GM19452 (cell line): ENCODE measurements at regions not wholly inside any gene's neighbourhood (a gene's known extent, or its start where the extent isn't known, plus 50 kb on each side); places are given as distances from the start of the nearest gene placed in this dataset.
"Not testable (repeated sequence)": the region's sequence is repeated elsewhere in the genome, so short reads cannot be mapped to it uniquely, and the experiment has no call there.

Experiments used
- ATAC-seq: cut with Tn5 transposase; IDR thresholded peaks from one replicate; pipeline ENCODE4 v1.9.1; 2021; ENCODE audit not compliant: unreplicated experiment

GRCh38 chrX:121851033-121851432 is 803.6 kb downstream of the GLUD2 start:
- no peak for ATAC-seq

GRCh38 chrX:121853762-121854613 is 806.6 kb downstream of the GLUD2 start:
- no peak for ATAC-seq

GRCh38 chrX:121854614-121854911 is 807.2 kb downstream of the GLUD2 start:
- ATAC-seq, result no peak

DNA sequence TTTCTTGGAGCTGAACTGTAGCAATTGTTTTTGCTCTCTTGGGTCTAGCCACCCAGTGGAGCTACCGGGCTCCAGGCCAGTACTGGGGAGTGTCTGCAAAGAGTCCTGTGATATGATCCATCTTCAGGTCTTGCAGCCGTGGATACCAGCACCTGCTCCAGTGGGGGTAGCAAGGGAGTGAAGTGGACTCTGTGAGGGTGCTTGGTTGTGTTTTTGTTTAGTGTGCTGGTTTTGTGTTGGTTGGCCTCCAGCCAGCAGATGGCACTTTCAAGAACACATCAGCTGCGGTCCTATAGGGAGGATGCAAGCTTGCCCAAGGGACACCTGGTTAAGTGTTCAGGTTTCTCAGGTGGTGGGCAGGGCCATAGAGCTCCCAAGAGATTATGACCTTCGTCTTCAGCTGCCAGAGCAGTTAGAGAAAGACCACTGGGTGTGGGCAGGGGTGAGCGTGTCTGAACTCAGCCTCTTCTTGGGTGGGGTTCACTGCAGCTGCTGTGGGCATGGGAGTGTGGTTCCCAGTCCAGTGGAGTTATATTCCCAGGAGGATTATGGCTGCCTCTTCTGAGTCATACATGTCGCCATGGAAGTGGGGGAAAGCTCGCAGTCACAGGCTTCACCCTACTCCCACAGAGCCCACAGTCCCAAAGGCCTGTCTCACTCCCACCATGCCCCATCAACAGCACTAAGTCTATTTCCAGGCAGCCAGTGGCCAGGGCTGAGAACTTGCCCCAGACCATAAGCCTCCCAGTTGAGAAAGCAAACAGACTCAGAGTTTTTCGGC is 811.6 kb downstream of the GLUD2 start:
- no peak for ATAC-seq

DNA sequence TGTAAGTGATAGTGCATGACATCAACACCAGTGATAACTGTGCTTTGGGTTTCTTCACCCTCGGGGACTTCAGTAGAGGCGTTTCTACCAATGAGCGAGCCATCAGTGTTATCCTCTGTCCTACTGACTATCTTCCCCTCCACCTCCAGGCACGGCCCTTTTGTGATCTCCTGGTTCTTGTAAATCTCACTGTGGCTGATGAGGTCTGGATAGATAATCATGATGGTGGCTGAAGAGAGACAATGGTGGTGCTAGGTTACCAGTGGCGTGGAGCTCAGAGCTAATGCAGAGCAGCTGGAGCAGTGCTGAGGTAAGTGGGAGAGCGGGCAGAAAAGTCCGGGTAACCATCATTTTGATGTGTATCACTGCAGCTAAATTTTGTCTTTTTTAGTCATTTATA is 816.6 kb downstream of the GLUD2 start:
- ATAC-seq, result no peak

GRCh38 chrX:121864561-121864960 is 817.2 kb downstream of the GLUD2 start:
- ATAC-seq, result no peak

DNA sequence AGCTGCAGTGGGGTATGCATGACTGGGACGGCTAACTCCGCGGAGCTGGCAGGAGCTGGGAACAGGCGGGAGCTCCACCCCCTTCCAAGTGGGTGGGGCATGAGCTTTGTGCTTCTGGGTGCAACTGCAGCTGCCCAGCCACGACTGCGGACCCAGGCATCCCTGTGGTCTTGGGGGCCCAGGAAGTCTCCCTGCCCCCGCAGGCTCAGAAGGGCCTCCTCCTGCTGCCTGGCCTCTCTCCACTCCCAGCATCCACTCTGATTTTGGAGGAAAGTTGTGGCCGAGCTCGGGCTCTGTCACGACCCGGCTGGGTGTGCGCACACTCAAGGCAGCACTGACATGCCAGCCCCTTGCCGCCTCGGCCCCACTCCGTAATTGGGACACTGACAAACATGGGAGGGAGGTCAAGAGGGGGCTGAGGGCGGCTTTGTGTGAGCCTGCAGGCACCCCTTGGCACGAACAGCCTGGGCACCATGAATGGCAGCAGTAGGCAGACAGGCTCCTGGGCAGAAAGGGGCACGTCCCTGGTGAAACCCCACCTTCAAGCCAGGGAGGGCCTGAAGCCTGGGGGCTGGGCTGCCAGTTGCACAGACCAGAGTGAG is 822.6 kb downstream of the GLUD2 start:
- no peak for ATAC-seq

- ATAC-seq, result no peak
Observed at GRCh38 chrX:121871122-121871521, 823.7 kb downstream of the GLUD2 start.

- ATAC-seq, result no peak
Observed at GRCh38 chrX:121876305-121876704, 828.9 kb downstream of the GLUD2 start.

DNA sequence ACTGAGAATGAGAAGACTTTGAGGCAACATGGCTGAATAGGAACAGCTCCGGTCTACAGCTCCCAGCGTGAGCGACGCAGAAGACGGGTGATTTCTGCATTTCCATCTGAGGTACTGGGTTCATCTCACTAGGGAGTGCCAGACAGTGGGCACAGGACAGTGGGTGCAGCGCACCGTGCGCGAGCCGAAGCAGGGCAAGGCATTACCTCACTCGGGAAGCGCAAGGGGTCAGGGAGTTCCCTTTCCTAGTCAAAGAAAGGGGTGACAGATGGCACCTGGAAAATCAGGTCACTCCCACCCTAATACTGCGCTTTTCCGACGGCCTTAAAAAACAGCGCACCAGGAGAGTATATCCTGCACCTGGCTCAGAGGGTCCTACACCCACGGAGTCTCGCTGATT is 829.9 kb downstream of the GLUD2 start:
- ATAC-seq, result not testable (repeated sequence)

- ATAC-seq, result no peak
Observed at GRCh38 chrX:121886557-121886956, 839.1 kb downstream of the GLUD2 start.

GRCh38 chrX:121894756-121895155 is 847.3 kb downstream of the GLUD2 start:
- ATAC-seq, result no peak

DNA sequence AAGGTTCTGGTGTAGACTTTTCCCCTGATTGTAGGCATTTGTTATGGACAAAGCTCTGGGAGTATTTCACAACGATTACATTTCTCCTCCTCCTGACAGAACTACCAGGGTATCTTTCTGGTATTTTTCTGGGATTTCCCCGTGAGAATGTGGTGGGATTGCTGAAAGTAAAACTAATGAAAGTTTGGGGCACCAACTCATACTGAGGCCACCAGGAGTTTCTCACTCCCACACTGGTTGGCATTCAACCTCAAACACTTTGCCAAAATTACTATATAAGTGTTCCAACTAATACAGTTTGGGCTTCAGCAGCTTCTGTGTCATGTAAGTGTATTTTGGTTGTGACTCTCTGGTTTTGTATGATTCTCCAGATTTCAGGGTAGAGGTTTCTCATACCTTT is 855.1 kb downstream of the GLUD2 start:
- no peak for ATAC-seq

DNA sequence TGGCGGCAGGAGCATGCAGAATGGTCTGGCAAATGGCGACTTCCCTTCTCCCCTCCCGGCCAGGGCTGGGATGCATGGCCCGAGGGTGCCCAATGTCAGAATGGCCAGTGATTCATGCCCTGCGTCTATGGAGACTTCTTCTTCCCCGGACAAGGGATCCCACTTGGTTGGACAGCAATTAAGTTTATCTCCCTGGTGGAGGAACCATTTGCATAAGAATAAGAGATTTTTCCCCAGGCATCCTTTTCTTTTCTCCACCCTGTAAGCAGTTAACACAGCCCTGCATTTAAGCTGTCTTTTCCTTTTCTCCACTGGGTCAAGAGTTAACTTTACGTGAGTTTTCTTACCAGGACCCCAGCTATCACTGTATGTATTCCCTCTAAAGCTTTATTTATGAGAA is 856.6 kb downstream of the GLUD2 start:
- ATAC-seq, result no peak

DNA sequence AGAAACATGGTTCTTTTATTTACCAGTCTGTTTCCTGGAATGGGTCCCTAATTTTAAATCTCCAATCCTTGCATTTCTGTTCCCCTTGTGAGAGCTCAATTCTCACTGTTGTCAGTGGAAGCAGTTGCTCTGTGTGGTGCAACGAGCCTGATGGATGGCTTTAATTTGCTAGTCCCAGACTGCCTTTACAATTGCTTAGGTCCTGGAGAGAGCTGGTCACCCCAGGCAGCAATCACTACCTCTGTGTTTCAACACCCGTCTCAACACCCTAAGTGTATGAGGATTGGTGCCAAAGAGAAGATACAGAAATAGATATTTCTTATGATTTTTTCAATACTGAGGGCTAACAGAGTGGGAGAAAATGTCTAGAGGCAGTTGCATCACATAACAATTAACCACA is 873.8 kb downstream of the GLUD2 start:
- ATAC-seq, result no peak

DNA sequence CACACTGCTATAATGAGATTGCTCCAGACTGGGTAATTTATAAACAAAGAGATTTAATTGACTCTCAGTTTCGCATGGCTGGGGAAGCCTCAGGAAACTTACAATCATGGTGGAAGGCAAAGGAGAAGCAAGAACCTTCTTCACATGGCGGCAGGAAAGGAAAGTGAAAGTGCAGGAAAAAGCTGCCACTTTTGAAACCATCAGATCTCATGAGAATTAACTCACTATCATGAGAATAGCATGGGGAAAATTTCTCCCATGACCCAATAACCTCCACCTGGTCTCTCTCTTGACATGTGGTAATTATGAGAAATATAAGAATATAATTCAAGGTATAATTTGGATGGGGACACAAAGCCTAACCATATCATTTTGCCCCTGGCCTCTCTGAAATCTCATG is 884.2 kb downstream of the GLUD2 start:
- ATAC-seq, result no peak

DNA sequence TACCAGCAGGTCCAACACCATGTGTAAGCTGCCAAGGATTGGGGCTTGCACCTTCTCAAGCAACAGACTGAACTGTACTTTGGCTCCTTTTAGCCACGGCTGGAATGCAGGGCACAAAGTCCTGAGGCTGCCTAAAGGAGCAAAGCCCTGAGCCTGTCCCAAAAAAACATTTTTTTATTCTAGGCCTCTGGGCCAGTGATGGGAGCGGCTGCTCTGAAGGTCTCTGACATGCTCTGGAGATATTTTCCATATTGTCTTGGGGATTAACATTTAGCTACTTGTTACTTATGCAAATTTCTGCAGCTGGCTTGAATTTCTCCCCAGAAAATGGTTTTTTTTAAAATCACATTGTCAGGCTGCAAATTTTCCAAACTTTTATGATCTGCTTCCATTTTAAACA is 885.3 kb downstream of the GLUD2 start:
- no peak for ATAC-seq

- ATAC-seq, result no peak
Observed at GRCh38 chrX:121949041-121949760, 901.8 kb downstream of the GLUD2 start.

GRCh38 chrX:121958886-121959285 is 911.5 kb downstream of the GLUD2 start:
- no peak for ATAC-seq

DNA sequence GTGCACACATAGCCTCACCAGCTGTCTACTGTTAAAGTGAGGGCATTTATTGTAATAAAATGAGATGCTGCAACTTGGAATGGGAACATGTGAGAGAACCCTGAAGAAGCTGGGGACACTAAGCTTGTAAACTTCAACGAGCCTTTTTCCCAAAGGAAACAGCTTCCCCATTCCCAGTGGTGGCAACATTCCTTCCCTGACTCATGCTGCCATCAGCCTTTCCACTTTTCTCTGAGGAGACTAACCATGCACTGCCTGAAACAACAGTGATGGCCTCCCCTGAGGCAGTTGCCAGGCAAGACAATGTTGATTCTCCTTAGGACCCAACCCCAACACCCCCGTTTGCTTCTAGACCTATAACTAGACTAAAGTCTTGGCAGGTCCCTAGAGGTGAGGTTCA is 928.3 kb downstream of the GLUD2 start:
- no peak for ATAC-seq

GRCh38 chrX:121987163-121987562 is 939.8 kb downstream of the GLUD2 start:
- ATAC-seq, result no peak
